ENCODE measurements at regions not wholly inside any gene's neighbourhood (a gene's known extent, or its start where the extent isn't known, plus 50 kb on each side); places are given as distances from the start of the nearest gene placed in this dataset.

- TF ChIP-seq CTCF (IDR thresholded peaks at IDR 0.05; ENCODE audit: extremely low read depth in 1 of 2, insufficient read depth in 1 of 2, low read depth in 1 of 2, low read length in 2 of 2) (no peak), POLR2AphosphoS5 (IDR thresholded peaks at IDR 0.05; ENCODE audit: insufficient read depth, low read depth, low read length) (no peak), POLR2A (IDR thresholded peaks at IDR 0.05; ENCODE audit: low read depth, low read length) (no peak), MYC (IDR thresholded peaks at IDR 0.05; ENCODE audit: low read depth, low read length) (no peak), JUN (IDR thresholded peaks at IDR 0.05; ENCODE audit: borderline replicate concordance, insufficient read depth, insufficient read length, low read depth) (no peak), FOS (IDR thresholded peaks at IDR 0.05; ENCODE audit: borderline replicate concordance, insufficient read depth, low read length) (no peak), EZH2 (IDR thresholded peaks at IDR 0.05; ENCODE audit: borderline replicate concordance, low read depth, low read length, severe bottlenecking) (no peak)
These were observed 85.5 kb downstream of the HMX1 start for GRCh38 chr4:8786166-8786565.
